ENCODE measurements at regions not wholly inside any gene's neighbourhood (a gene's known extent, or its start where the extent isn't known, plus 50 kb on each side); places are given as distances from the start of the nearest gene placed in this dataset.
A peak's percentile ranks its signal among the peaks of the same experiment; 100 is the strongest.

GRCh38 chr2:12428786-12429185, 287.9 kb upstream of the TRIB2 start:
- TF ChIP-seq EZH2phosphoT487 (IDR thresholded peaks at IDR 0.05; ENCODE audit: borderline replicate concordance, low read depth, low read length) = no peak
- TF ChIP-seq, protein P1, sequence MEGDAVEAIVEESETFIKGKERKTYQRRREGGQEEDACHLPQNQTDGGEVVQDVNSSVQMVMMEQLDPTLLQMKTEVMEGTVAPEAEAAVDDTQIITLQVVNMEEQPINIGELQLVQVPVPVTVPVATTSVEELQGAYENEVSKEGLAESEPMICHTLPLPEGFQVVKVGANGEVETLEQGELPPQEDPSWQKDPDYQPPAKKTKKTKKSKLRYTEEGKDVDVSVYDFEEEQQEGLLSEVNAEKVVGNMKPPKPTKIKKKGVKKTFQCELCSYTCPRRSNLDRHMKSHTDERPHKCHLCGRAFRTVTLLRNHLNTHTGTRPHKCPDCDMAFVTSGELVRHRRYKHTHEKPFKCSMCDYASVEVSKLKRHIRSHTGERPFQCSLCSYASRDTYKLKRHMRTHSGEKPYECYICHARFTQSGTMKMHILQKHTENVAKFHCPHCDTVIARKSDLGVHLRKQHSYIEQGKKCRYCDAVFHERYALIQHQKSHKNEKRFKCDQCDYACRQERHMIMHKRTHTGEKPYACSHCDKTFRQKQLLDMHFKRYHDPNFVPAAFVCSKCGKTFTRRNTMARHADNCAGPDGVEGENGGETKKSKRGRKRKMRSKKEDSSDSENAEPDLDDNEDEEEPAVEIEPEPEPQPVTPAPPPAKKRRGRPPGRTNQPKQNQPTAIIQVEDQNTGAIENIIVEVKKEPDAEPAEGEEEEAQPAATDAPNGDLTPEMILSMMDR (conservative IDR thresholded peaks at IDR 0.05; ENCODE audit: low read length) = no peak
- no peaks in the 10 kb centered on the region for H3K36me3 ChIP-seq (ENCODE audit: insufficient read depth, low read length)
- ChIA-PET POLR2A (no interaction called here), CTCF (ENCODE audit: unreplicated experiment) (interaction anchor here (1.1 kb wide), 1 partner anchor 14 kb away, joined by 4 read pairs; no protein-coding TSS in a partner anchor)
- H3K9me2 ChIP-seq (ENCODE audit: insufficient read depth, low read length) = no peaks in the 10 kb centered on the region
- BruUV-seq (replicated peaks) = no TSS peak
- intact Hi-C loops (cut with micrococcal nuclease; ENCODE audit: unreplicated experiment) = no loop called here
- no peaks in the 10 kb centered on the region for H3K79me2 ChIP-seq (ENCODE audit: insufficient read depth, low read depth, low read length)
- no peaks in the 10 kb centered on the region for H3K4me1 ChIP-seq (ENCODE audit: insufficient read depth, low read length, poor library complexity, severe bottlenecking)
- no peaks in the 10 kb centered on the region for H4K20me1 ChIP-seq (ENCODE audit: insufficient read depth, low read length)
- DNase-seq (ENCODE audit: low spot score) = no peak
- no peak overlapping the region for H2AFZ ChIP-seq (ENCODE audit: low read length)
- no peak overlapping the region for H3K27ac ChIP-seq (ENCODE audit: low read depth, low read length, poor library complexity, severe bottlenecking)
- no peak overlapping the region for H3K4me3 ChIP-seq (ENCODE audit: low read depth, low read length, poor library complexity, severe bottlenecking)
- H3K9me3 ChIP-seq (ENCODE audit: low read length) = no peaks in the 10 kb centered on the region
- H3K4me2 ChIP-seq (ENCODE audit: low read length) = no peak overlapping the region

- Histone ChIP-seq H3K4me3 (ENCODE audit: low read depth, low read length, poor library complexity, severe bottlenecking) (no peak overlapping the region), H3K4me1 (ENCODE audit: insufficient read depth, low read length, poor library complexity, severe bottlenecking) (no peaks in the 10 kb centered on the region), H3K27ac (ENCODE audit: low read depth, low read length, poor library complexity, severe bottlenecking) (no peak overlapping the region), H3K79me2 (ENCODE audit: insufficient read depth, low read depth, low read length) (no peaks in the 10 kb centered on the region), H3K9me3 (ENCODE audit: low read length) (no peaks in the 10 kb centered on the region), H2AFZ (ENCODE audit: low read length) (no peak overlapping the region), H3K9me2 (ENCODE audit: insufficient read depth, low read length) (no peaks in the 10 kb centered on the region), H3K4me2 (ENCODE audit: low read length) (no peak overlapping the region), H4K20me1 (ENCODE audit: insufficient read depth, low read length) (no peaks in the 10 kb centered on the region), H3K36me3 (ENCODE audit: insufficient read depth, low read length) (no peaks in the 10 kb centered on the region)
- POLR2A ChIA-PET = no interaction called here
- no TSS peak for BruUV-seq (replicated peaks)
- no peak for TF ChIP-seq EZH2phosphoT487 (IDR thresholded peaks at IDR 0.05; ENCODE audit: borderline replicate concordance, low read depth, low read length)
- TF ChIP-seq, protein P1 (conservative IDR thresholded peaks at IDR 0.05; ENCODE audit: low read length) = no peak
- intact Hi-C loops (cut with micrococcal nuclease; ENCODE audit: unreplicated experiment) = loop anchor here (10.0 kb wide), 1 partner anchor 605 kb away; no protein-coding TSS in a partner anchor
- no peak for DNase-seq (ENCODE audit: low spot score)
- CTCF ChIA-PET (ENCODE audit: unreplicated experiment) = no interaction called here
These were observed 286.8 kb upstream of the TRIB2 start for GRCh38 chr2:12429779-12430406.

- no TSS peak for BruUV-seq (replicated peaks)
- TF ChIP-seq EZH2phosphoT487 (IDR thresholded peaks at IDR 0.05; ENCODE audit: borderline replicate concordance, low read depth, low read length) = no peak
- TF ChIP-seq, protein P1 (conservative IDR thresholded peaks at IDR 0.05; ENCODE audit: low read length) = no peak
- CTCF ChIA-PET (ENCODE audit: unreplicated experiment) = no interaction called here
- H3K4me3 ChIP-seq (ENCODE audit: low read depth, low read length, poor library complexity, severe bottlenecking) = no peak overlapping the region
- DNase-seq (ENCODE audit: low spot score) = peak; percentile 1
- no peaks in the 10 kb centered on the region for H3K9me2 ChIP-seq (ENCODE audit: insufficient read depth, low read length)
- no peak overlapping the region for H3K4me2 ChIP-seq (ENCODE audit: low read length)
- H3K79me2 ChIP-seq (ENCODE audit: insufficient read depth, low read depth, low read length) = no peaks in the 10 kb centered on the region
- POLR2A ChIA-PET = interaction anchor here (0.6 to 0.7 kb wide), 2 partner anchors 78 to 143 kb away, joined by 3 to 4 read pairs; no protein-coding TSS in a partner anchor
- intact Hi-C loops (cut with micrococcal nuclease; ENCODE audit: unreplicated experiment) = loop anchor here (10.0 kb wide), 1 partner anchor 606 kb away; no protein-coding TSS in a partner anchor
- H3K9me3 ChIP-seq (ENCODE audit: low read length) = no peaks in the 10 kb centered on the region
- no peaks in the 10 kb centered on the region for H4K20me1 ChIP-seq (ENCODE audit: insufficient read depth, low read length)
- H3K27ac ChIP-seq (ENCODE audit: low read depth, low read length, poor library complexity, severe bottlenecking) = no peak overlapping the region
- H3K4me1 ChIP-seq (ENCODE audit: insufficient read depth, low read length, poor library complexity, severe bottlenecking) = no peaks in the 10 kb centered on the region
- no peaks in the 10 kb centered on the region for H3K36me3 ChIP-seq (ENCODE audit: insufficient read depth, low read length)
- no peak overlapping the region for H2AFZ ChIP-seq (ENCODE audit: low read length)
These were observed 286.2 kb upstream of the TRIB2 start for GRCh38 chr2:12430407-12431133.
